IMR-90 (cell line): ENCODE measurements at regions not wholly inside any gene's neighbourhood (a gene's known extent, or its start where the extent isn't known, plus 50 kb on each side); places are given as distances from the start of the nearest gene placed in this dataset.

Experiments used
- POLR2A ChIP-seq: IDR thresholded peaks from 2 replicates; pipeline ENCODE4 v1.6.1; 2012; ENCODE audit warnings: mild to moderate bottlenecking, low read depth, low read length
- SMC3 ChIP-seq: fragments of 150-350 bp; IDR thresholded peaks from 2 replicates; pipeline ENCODE4 v1.6.1; 2016; ENCODE audit warnings: low read depth, mild to moderate bottlenecking, antibody characterized with exemption, low read length, moderate library complexity
- TF ChIP-seq, protein P1 (sequence below): conservative IDR thresholded peaks from 2 replicates; pipeline ENCODE4 v1.5.1; 2012; ENCODE audit warnings: mild to moderate bottlenecking, low read depth, low read length, improper control_type of control experiment

GRCh38 chr1:229005556-229005955 lies 265.4 kb upstream of the RAB4A start:
- TF ChIP-seq, protein P1, sequence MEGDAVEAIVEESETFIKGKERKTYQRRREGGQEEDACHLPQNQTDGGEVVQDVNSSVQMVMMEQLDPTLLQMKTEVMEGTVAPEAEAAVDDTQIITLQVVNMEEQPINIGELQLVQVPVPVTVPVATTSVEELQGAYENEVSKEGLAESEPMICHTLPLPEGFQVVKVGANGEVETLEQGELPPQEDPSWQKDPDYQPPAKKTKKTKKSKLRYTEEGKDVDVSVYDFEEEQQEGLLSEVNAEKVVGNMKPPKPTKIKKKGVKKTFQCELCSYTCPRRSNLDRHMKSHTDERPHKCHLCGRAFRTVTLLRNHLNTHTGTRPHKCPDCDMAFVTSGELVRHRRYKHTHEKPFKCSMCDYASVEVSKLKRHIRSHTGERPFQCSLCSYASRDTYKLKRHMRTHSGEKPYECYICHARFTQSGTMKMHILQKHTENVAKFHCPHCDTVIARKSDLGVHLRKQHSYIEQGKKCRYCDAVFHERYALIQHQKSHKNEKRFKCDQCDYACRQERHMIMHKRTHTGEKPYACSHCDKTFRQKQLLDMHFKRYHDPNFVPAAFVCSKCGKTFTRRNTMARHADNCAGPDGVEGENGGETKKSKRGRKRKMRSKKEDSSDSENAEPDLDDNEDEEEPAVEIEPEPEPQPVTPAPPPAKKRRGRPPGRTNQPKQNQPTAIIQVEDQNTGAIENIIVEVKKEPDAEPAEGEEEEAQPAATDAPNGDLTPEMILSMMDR = no peak
- no peak for TF ChIP-seq POLR2A
- no peak for TF ChIP-seq SMC3
